Activated CD8-positive, alpha-beta memory T cell treated with anti-CD3 and anti-CD28 coated beads, Interleukin-2, amount 10 ng/mL, durations not matched to agents 7 days and 5 days (primary cell): ENCODE measurements at regions not wholly inside any gene's neighbourhood (a gene's known extent, or its start where the extent isn't known, plus 50 kb on each side); places are given as distances from the start of the nearest gene placed in this dataset.
A peak's percentile ranks its signal among the peaks of the same experiment; 100 is the strongest.

Source experiments
- ATAC-seq: fragments of 150-1000 bp; cut with Tn5 transposase; one replicate; pipeline ENCODE4 v1.10.0; 2021; ENCODE audit warnings: moderate library complexity
- CTCF ChIA-PET: fragments of 350-600 bp; sonication (Branson Sonifier 250); formaldehyde crosslinking; loops from one replicate; lab custom pipeline; 2021; ENCODE audit warnings: antibody characterized with exemption; lab: Charles Lee
- DNase-seq: peaks from one replicate; pipeline ENCODE4 v3.0.0-alpha.2; 2020
- H3K27ac Mint-ChIP-seq: one replicate; pipeline ENCODE4 v1.8.0; 2021; ENCODE audit warnings: mild to moderate bottlenecking, mixed read lengths
- H3K27me3 Mint-ChIP-seq: one replicate; pipeline ENCODE4 v1.8.0; 2021; ENCODE audit warnings: mixed read lengths
- H3K36me3 Mint-ChIP-seq: one replicate; pipeline ENCODE4 v1.8.0; 2021; ENCODE audit warnings: mild to moderate bottlenecking, mixed read lengths
- H3K4me1 Mint-ChIP-seq: one replicate; pipeline ENCODE4 v1.8.0; 2021; ENCODE audit warnings: mixed read lengths
- H3K4me3 Mint-ChIP-seq: one replicate; pipeline ENCODE4 v1.8.0; 2021; ENCODE audit warnings: mild to moderate bottlenecking, moderate library complexity, mixed read lengths
- H3K9me3 Mint-ChIP-seq: one replicate; pipeline ENCODE4 v1.8.0; 2022; ENCODE audit warnings: low read depth, mixed read lengths

DNA sequence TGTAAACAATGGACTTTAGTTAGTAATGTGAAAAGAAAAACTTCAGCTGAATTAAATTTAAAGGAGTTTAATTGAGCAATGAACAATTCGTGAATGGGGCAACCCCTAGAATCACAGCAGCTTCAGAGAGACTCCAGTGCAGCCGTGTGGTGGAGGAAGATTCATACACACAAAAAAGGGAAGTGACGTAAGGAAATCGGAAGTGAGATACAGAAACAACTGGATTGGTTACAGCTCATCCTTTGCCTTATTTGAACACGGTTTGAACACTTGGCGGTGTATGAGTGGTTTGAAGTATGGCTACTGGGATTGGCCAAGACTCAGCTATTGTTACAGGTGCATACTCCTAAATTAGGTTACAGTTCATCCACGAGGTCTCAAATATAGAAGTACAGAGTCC is 460.4 kb upstream of the ASIC2 start:
- Mint-ChIP-seq H3K4me3 (no peak overlapping the region), H3K27ac (no peak overlapping the region), H3K27me3 (peaks cover 25% of the 10 kb centered on the region), H3K4me1 (peaks cover 8% of the 10 kb centered on the region), H3K9me3 (no peaks in the 10 kb centered on the region), H3K36me3 (no peaks in the 10 kb centered on the region)
- ATAC-seq (no peak), DNase-seq (no peak)
- CTCF ChIA-PET: no interaction called here

DNA sequence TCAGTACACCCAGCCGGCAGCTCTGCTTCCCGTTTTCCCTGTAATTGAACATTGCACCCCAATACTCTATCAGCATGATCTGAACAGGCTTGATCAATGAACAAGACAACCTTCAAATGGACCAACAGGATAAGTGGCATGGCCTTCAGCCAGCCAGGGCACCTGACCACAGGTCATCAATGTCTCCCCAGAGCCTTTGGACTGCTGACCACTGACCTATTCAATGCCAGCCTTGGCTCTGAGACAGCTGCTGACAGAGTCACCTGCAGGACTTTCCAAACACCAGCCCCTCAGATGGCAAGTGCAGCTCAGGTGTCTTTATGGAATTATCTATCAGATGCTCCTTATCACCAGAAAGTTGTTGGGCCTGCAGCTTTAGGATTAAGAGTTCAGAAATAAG is 462.9 kb upstream of the ASIC2 start:
- Mint-ChIP-seq H3K36me3 (no peaks in the 10 kb centered on the region), H3K27ac (no peak overlapping the region), H3K4me3 (no peak overlapping the region), H3K4me1 (peaks cover 8% of the 10 kb centered on the region), H3K27me3 (peaks cover 25% of the 10 kb centered on the region), H3K9me3 (no peaks in the 10 kb centered on the region)
- DNase-seq (no peak), ATAC-seq (no peak)
- CTCF ChIA-PET: no interaction called here

- H3K4me1 Mint-ChIP-seq: no peaks in the 10 kb centered on the region
- CTCF ChIA-PET: no interaction called here
These were observed 472.8 kb upstream of the ASIC2 start for GRCh38 chr17:33765871-33766270.

GRCh38 chr17:33766721-33767120 is 473.6 kb upstream of the ASIC2 start:
- no peak for DNase-seq
- no peak overlapping the region for H3K27ac Mint-ChIP-seq
- H3K4me1 Mint-ChIP-seq: no peaks in the 10 kb centered on the region
- H3K27me3 Mint-ChIP-seq: no peaks in the 10 kb centered on the region
- no peak overlapping the region for H3K4me3 Mint-ChIP-seq
- H3K36me3 Mint-ChIP-seq: no peaks in the 10 kb centered on the region
- no peaks in the 10 kb centered on the region for H3K9me3 Mint-ChIP-seq
- no peak for ATAC-seq
- CTCF ChIA-PET: interaction anchor here (2.5 kb wide), 1 partner anchor 12 kb away, joined by 6 read pairs; no protein-coding TSS in a partner anchor

More at GRCh38 chr17:33765871-33766270, 472.8 kb upstream of the ASIC2 start:
- H3K4me3 Mint-ChIP-seq: no peak overlapping the region
- H3K27me3 Mint-ChIP-seq: no peaks in the 10 kb centered on the region
- H3K9me3 Mint-ChIP-seq: no peaks in the 10 kb centered on the region
- H3K27ac Mint-ChIP-seq: no peak overlapping the region
- H3K36me3 Mint-ChIP-seq: no peaks in the 10 kb centered on the region
- DNase-seq: no peak
- ATAC-seq: no peak

DNA sequence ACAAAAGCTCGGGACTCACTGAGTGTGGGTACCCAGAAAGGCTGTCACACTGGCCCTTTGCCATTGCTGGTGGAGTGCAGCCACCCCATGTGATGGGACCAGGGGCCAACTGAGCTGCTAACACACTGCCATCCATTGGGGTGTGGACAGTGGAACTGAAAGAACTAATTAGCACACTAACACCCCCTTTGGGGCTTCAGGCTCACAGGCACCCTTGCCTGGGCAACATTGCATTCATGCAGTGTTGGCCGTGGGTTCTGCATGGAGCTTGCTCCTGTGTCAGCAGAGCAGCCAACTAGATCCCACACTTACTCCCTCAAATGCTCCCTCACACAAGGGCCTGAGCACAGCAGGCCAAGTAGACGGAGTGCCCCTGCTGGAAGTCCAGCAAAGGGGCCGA is 476.0 kb upstream of the ASIC2 start:
- Mint-ChIP-seq H3K4me1 (no peaks in the 10 kb centered on the region), H3K27ac (no peak overlapping the region), H3K9me3 (no peaks in the 10 kb centered on the region), H3K27me3 (no peaks in the 10 kb centered on the region), H3K4me3 (no peak overlapping the region), H3K36me3 (no peaks in the 10 kb centered on the region)
- CTCF ChIA-PET: no interaction called here
- ATAC-seq (no peak), DNase-seq (no peak)

GRCh38 chr17:33776304-33776703 is 478.8 kb upstream of the CCL2 start:
- no peak overlapping the region for H3K4me3 Mint-ChIP-seq
- no peak overlapping the region for H3K27ac Mint-ChIP-seq
- CTCF ChIA-PET: no interaction called here
- H3K36me3 Mint-ChIP-seq: no peaks in the 10 kb centered on the region
- no peak for DNase-seq
- no peaks in the 10 kb centered on the region for H3K9me3 Mint-ChIP-seq
- no peak for ATAC-seq
- no peaks in the 10 kb centered on the region for H3K4me1 Mint-ChIP-seq
- peaks cover 2% of the 10 kb centered on the region for H3K27me3 Mint-ChIP-seq

DNA sequence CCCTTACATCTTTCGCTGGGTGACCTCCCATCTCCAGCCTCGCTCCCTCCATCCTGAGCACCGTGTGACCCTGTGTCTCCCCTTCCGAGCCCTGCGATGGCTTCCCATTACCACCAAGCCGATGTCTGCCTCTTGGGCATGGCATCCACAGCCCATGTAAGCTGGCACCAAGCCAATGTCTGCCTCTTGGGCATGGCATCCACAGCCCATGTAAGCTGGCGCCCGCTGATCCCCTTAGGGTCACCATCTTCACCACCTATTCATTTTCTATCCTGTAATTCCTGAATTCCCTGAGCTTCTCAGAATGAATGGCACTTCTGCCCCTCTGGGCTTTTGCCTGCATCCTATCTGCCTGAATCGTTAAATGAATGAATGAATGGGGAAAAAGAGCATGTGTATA is 478.2 kb upstream of the CCL2 start:
- H3K4me3 Mint-ChIP-seq: no peak overlapping the region
- H3K4me1 Mint-ChIP-seq: no peaks in the 10 kb centered on the region
- no peak overlapping the region for H3K27ac Mint-ChIP-seq
- ATAC-seq (no peak), DNase-seq (no peak)
- H3K27me3 Mint-ChIP-seq: peaks cover 2% of the 10 kb centered on the region
- H3K36me3 Mint-ChIP-seq: no peaks in the 10 kb centered on the region
- no peaks in the 10 kb centered on the region for H3K9me3 Mint-ChIP-seq
- CTCF ChIA-PET: interaction anchor here (3.8 kb wide), 1 partner anchor 369 kb away, joined by 41 read pairs; no protein-coding TSS in a partner anchor

DNA sequence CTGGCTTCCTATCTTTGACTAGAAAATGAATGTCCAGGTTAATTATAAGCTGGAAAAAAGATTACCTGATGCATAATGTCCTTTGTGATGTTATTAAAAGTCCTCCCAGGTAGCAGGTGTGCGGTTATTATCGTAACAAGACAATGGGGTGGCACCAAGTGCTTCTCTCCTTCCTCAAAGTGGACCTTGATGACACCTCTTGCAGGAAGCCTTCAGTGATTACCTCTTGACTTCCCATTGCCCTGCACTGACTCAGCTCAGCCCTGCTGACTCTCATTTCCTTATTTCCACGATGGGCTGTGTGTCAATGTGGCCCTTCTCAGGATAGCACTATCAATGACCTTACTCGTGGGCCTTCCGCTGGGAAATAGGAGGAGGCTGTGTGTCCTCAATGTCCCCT is 477.4 kb upstream of the CCL2 start:
- no peak for DNase-seq
- Mint-ChIP-seq H3K4me1 (no peaks in the 10 kb centered on the region), H3K9me3 (no peaks in the 10 kb centered on the region), H3K4me3 (no peak overlapping the region), H3K36me3 (no peaks in the 10 kb centered on the region), H3K27ac (no peak overlapping the region), H3K27me3 (peaks cover 2% of the 10 kb centered on the region)
- CTCF ChIA-PET: interaction anchor here (0.9 to 3.8 kb wide), 5 partner anchors 10 to 584 kb away, joined by 3 to 41 read pairs (median 3); no protein-coding TSS in a partner anchor
- no peak for ATAC-seq

- CTCF ChIA-PET: interaction anchor here (0.6 to 3.8 kb wide), 13 partner anchors 9 to 583 kb away, joined by 3 to 41 read pairs (median 3); no protein-coding TSS in a partner anchor
- Mint-ChIP-seq H3K4me3 (no peak overlapping the region), H3K27me3 (peaks cover 2% of the 10 kb centered on the region), H3K9me3 (no peaks in the 10 kb centered on the region), H3K36me3 (no peaks in the 10 kb centered on the region), H3K27ac (no peak overlapping the region), H3K4me1 (no peaks in the 10 kb centered on the region)
- DNase-seq: no peak
- ATAC-seq: no peak
These were observed 476.4 kb upstream of the CCL2 start for GRCh38 chr17:33778505-33779233.

DNA sequence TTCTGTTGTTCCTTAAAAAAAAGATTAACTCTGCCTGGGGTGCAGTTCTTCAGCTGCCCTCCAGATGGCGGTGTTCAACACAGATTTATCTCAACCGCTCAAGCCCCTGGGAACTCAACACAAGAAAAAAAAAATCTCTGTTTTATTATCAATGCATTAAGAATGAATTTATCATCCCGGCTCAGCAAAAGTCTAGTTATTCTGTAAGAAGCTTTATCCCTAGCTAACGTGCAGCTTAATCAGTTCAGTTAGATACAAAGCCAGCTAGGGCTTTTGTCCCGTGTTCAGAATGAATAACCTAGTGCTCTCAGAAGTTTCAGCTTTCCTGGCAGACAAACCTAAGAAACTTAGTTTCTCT is 475.9 kb upstream of the CCL2 start:
- DNase-seq (peak; percentile 43), ATAC-seq (no peak)
- Mint-ChIP-seq H3K27me3 (peaks cover 2% of the 10 kb centered on the region), H3K4me3 (no peak overlapping the region), H3K4me1 (no peaks in the 10 kb centered on the region), H3K27ac (no peak overlapping the region), H3K36me3 (no peaks in the 10 kb centered on the region), H3K9me3 (no peaks in the 10 kb centered on the region)
- CTCF ChIA-PET: interaction anchor here (0.6 to 3.8 kb wide), 9 partner anchors 10 to 370 kb away, joined by 3 to 41 read pairs (median 3); no protein-coding TSS in a partner anchor

- no peaks in the 10 kb centered on the region for H3K36me3 Mint-ChIP-seq
- no peaks in the 10 kb centered on the region for H3K9me3 Mint-ChIP-seq
- no peak for ATAC-seq
- H3K27ac Mint-ChIP-seq: no peak overlapping the region
- no peaks in the 10 kb centered on the region for H3K27me3 Mint-ChIP-seq
- H3K4me3 Mint-ChIP-seq: no peak overlapping the region
- CTCF ChIA-PET: no interaction called here
- DNase-seq: no peak
- H3K4me1 Mint-ChIP-seq: no peaks in the 10 kb centered on the region
These were observed 469.8 kb upstream of the CCL2 start for GRCh38 chr17:33785281-33785680.

DNA sequence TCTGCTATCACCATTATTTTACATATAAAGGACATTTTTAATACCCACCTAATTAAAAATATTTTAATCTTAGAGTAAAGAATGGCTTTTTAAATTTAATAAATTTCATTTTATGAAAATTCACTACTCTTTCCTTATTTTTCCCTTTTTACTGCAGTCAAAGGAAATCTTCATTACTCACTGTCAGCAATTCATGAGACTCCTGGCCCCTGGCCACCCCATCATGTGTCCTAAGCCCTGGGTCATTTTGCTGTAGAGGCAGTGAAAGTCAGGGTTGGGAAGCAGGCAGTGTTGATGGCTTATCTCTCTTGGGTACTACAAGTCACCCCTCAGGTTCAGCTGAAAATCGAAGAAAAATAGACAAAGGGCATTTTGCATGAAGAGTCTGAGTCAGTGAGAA is 468.6 kb upstream of the CCL2 start:
- H3K4me1 Mint-ChIP-seq: no peaks in the 10 kb centered on the region
- no peaks in the 10 kb centered on the region for H3K27me3 Mint-ChIP-seq
- CTCF ChIA-PET: no interaction called here
- ATAC-seq (no peak), DNase-seq (no peak)
- H3K4me3 Mint-ChIP-seq: no peak overlapping the region
- H3K9me3 Mint-ChIP-seq: no peaks in the 10 kb centered on the region
- H3K36me3 Mint-ChIP-seq: no peaks in the 10 kb centered on the region
- no peak overlapping the region for H3K27ac Mint-ChIP-seq

- H3K27me3 Mint-ChIP-seq: peaks cover 3% of the 10 kb centered on the region
- no peaks in the 10 kb centered on the region for H3K4me1 Mint-ChIP-seq
- DNase-seq: no peak
- CTCF ChIA-PET: interaction anchor here (1.9 kb wide), 1 partner anchor 10 kb away, joined by 5 read pairs; no protein-coding TSS in a partner anchor
- H3K36me3 Mint-ChIP-seq: no peaks in the 10 kb centered on the region
- H3K4me3 Mint-ChIP-seq: no peak overlapping the region
- no peak for ATAC-seq
- no peak overlapping the region for H3K27ac Mint-ChIP-seq
- no peaks in the 10 kb centered on the region for H3K9me3 Mint-ChIP-seq
These were observed 465.4 kb upstream of the CCL2 start for GRCh38 chr17:33789658-33790057.

DNA sequence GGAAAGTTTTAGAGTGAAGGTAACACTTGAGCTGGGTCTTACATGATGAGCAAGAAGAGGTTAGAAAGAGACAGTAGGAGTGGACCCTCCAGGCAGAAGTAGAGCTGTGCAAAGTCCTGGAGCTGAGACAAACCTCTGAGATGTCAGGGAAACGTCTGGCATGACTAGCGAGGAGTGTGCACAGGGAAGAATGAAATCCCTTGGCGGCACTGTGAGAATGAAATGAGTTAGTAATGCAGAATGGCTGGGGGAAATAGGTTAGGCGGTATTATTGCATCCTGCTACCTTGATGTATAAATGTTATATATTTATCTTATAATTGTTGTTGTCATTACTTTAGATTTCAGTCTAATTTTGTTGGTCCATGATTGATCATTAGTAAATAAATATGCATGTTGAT is 457.9 kb upstream of the CCL2 start:
- DNase-seq (no peak), ATAC-seq (no peak)
- peaks cover 3% of the 10 kb centered on the region for H3K27me3 Mint-ChIP-seq
- no peaks in the 10 kb centered on the region for H3K9me3 Mint-ChIP-seq
- CTCF ChIA-PET: no interaction called here
- H3K36me3 Mint-ChIP-seq: no peaks in the 10 kb centered on the region
- H3K4me3 Mint-ChIP-seq: no peak overlapping the region
- no peaks in the 10 kb centered on the region for H3K4me1 Mint-ChIP-seq
- no peak overlapping the region for H3K27ac Mint-ChIP-seq
